Neural cell (in vitro differentiated cells): ENCODE measurements at regions not wholly inside any gene's neighbourhood (a gene's known extent, or its start where the extent isn't known, plus 50 kb on each side); places are given as distances from the start of the nearest gene placed in this dataset.

Experiments
- H2AFZ ChIP-seq: fragments of 200-600, 300-800 bp; sonication (generic), shearing (Covaris generic); 2 replicates; pipeline ENCODE4 v1.6.0; 2014; ENCODE audit warnings: low read depth, mild to moderate bottlenecking, antibody characterized with exemption, low read length, moderate library complexity
- H3F3A ChIP-seq: fragments of 200-600 bp; shearing (Covaris generic); 2 replicates; pipeline ENCODE4 v1.6.1; 2016; ENCODE audit warnings: mild to moderate bottlenecking, moderate library complexity, mixed read lengths, antibody characterized with exemption, low read length; ENCODE audit not compliant: insufficient read depth, poor library complexity, severe bottlenecking
- H3K27ac ChIP-seq: fragments of 200-600, 300-800 bp; sonication (generic), shearing (Covaris generic); 2 replicates; pipeline ENCODE4 v1.5.1; 2014; ENCODE audit warnings: mild to moderate bottlenecking, low read length, moderate library complexity
- H3K27me3 ChIP-seq: fragments of 300-800, 200-600 bp; sonication (generic), shearing (Covaris generic); 2 replicates; pipeline ENCODE4 v1.6.0; 2014; ENCODE audit warnings: mild to moderate bottlenecking, low read depth, low read length, moderate library complexity; ENCODE audit not compliant: insufficient read depth
- H3K36me3 ChIP-seq: fragments of 300-800, 200-600 bp; sonication (generic), shearing (Covaris generic); 2 replicates; pipeline ENCODE4 v1.5.1; 2014; ENCODE audit warnings: mild to moderate bottlenecking, antibody characterized with exemption, low read length, moderate library complexity; ENCODE audit not compliant: insufficient read depth
- H3K4me2 ChIP-seq: fragments of 300-800, 200-600 bp; sonication (generic), shearing (Covaris generic); 2 replicates; pipeline ENCODE4 v1.6.0; 2014; ENCODE audit warnings: mild to moderate bottlenecking, low read length
- H3K4me3 ChIP-seq: fragments of 300-800, 200-600 bp; sonication (generic), shearing (Covaris generic); 2 replicates; pipeline ENCODE4 v1.5.1; 2014; ENCODE audit warnings: mild to moderate bottlenecking, low read length, moderate library complexity
- H3K79me2 ChIP-seq: fragments of 200-600 bp; shearing (Covaris generic); replicated peaks from 2 replicates; pipeline ENCODE4 v1.6.0; 2014; ENCODE audit warnings: mild to moderate bottlenecking, low read length, moderate library complexity; ENCODE audit not compliant: insufficient read depth
- H3K9ac ChIP-seq: fragments of 300-800, 200-600 bp; sonication (generic), shearing (Covaris generic); 2 replicates; pipeline ENCODE4 v1.6.1; 2016; ENCODE audit warnings: mild to moderate bottlenecking, low read length, mixed read lengths
- H3K9me2 ChIP-seq: fragments of 200-600 bp; shearing (Covaris generic); 2 replicates; pipeline ENCODE4 v1.6.1; 2016; ENCODE audit warnings: mild to moderate bottlenecking, low read length, mixed read lengths; ENCODE audit not compliant: insufficient read depth
- H3K9me3 ChIP-seq: fragments of 200-600, 300-800 bp; sonication (generic), shearing (Covaris generic); 2 replicates; pipeline ENCODE4 v1.6.1; 2016; ENCODE audit warnings: mild to moderate bottlenecking, mixed run types, low read length, moderate library complexity, mixed read lengths
- H4K20me1 ChIP-seq: fragments of 200-600 bp; shearing (Covaris generic); 2 replicates; pipeline ENCODE4 v1.6.1; 2016; ENCODE audit warnings: mild to moderate bottlenecking, mixed run types; ENCODE audit not compliant: insufficient read depth
- EP300 ChIP-seq: fragments of 450-650 bp; conservative IDR thresholded peaks from 2 replicates; pipeline ENCODE4 v1.6.1; 2014; ENCODE audit warnings: antibody characterized with exemption, mild to moderate bottlenecking, moderate library complexity; ENCODE audit not compliant: poor library complexity, severe bottlenecking
- EZH2 ChIP-seq: fragments of 200-600, 300-800 bp; shearing (Covaris generic), sonication (generic); IDR thresholded peaks from 2 replicates; pipeline ENCODE4 v1.6.1; 2014; ENCODE audit warnings: antibody characterized with exemption, low read length, borderline replicate concordance, mild to moderate bottlenecking; ENCODE audit not compliant: insufficient read depth, poor library complexity, severe bottlenecking
- MXI1 ChIP-seq: fragments of 450-650 bp; conservative IDR thresholded peaks from 2 replicates; pipeline ENCODE4 v1.6.1; 2014; ENCODE audit warnings: antibody characterized with exemption, mild to moderate bottlenecking; ENCODE audit not compliant: poor library complexity, severe bottlenecking
- POLR2AphosphoS5 ChIP-seq: IDR thresholded peaks from 2 replicates; pipeline ENCODE4 v1.6.1; 2012
- RAD21 ChIP-seq: fragments of 450-650 bp; conservative IDR thresholded peaks from 2 replicates; pipeline ENCODE4 v1.6.1; 2014; ENCODE audit warnings: antibody characterized with exemption, mild to moderate bottlenecking, moderate library complexity
- SMC3 ChIP-seq: fragments of 450-650 bp; conservative IDR thresholded peaks from 2 replicates; pipeline ENCODE4 v1.6.1; 2014; ENCODE audit warnings: antibody characterized with exemption, mild to moderate bottlenecking, moderate library complexity; ENCODE audit not compliant: poor library complexity
- TAF1 ChIP-seq: IDR thresholded peaks from 2 replicates; pipeline ENCODE4 v1.6.1; 2012; ENCODE audit warnings: low read depth
- TF ChIP-seq, protein P1 (sequence below): IDR thresholded peaks from 2 replicates; pipeline ENCODE4 v1.6.1; 2012; ENCODE audit warnings: borderline replicate concordance
- TF ChIP-seq, protein P2 (sequence below): fragments of 450-650 bp; IDR thresholded peaks from 2 replicates; pipeline ENCODE4 v1.5.1; 2014; ENCODE audit warnings: antibody characterized with exemption, mild to moderate bottlenecking, moderate library complexity; ENCODE audit not compliant: poor library complexity, severe bottlenecking

DNA sequence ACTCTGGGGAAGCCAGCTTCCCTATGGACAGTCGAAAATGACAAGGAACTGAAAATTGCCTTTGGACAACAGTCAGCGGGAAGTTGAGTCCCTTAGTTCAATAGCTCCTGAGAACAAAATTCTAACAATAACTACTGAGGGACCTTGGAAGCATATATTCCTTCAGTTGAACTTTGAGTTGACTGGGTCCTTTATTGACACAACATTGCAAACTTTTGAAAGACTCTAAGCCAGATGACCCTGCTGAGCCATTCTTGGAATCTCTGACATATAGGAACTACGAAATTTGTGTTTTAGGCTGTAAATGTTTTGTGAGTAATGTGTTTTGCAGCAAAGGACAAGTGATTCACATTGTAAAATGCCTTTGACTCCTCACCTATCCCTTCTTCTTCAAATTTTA lies 548.8 kb upstream of the LCORL start:
- Histone ChIP-seq H3K4me3 (no peak overlapping the region), H3K9me3 (no peaks in the 10 kb centered on the region), H3K9me2 (no peaks in the 10 kb centered on the region), H3K36me3 (no peaks in the 10 kb centered on the region), H2AFZ (no peak overlapping the region), H3K27ac (no peak overlapping the region), H4K20me1 (no peaks in the 10 kb centered on the region), H3F3A (no peaks in the 10 kb centered on the region), H3K27me3 (no peaks in the 10 kb centered on the region), H3K4me2 (no peak overlapping the region), H3K9ac (no peak overlapping the region), H3K79me2 (no peaks in the 10 kb centered on the region)
- TF ChIP-seq EP300, result no peak
- TF ChIP-seq MXI1, result no peak
- TF ChIP-seq SMC3, result no peak
- TF ChIP-seq RAD21, result no peak
- TF ChIP-seq, protein P1, sequence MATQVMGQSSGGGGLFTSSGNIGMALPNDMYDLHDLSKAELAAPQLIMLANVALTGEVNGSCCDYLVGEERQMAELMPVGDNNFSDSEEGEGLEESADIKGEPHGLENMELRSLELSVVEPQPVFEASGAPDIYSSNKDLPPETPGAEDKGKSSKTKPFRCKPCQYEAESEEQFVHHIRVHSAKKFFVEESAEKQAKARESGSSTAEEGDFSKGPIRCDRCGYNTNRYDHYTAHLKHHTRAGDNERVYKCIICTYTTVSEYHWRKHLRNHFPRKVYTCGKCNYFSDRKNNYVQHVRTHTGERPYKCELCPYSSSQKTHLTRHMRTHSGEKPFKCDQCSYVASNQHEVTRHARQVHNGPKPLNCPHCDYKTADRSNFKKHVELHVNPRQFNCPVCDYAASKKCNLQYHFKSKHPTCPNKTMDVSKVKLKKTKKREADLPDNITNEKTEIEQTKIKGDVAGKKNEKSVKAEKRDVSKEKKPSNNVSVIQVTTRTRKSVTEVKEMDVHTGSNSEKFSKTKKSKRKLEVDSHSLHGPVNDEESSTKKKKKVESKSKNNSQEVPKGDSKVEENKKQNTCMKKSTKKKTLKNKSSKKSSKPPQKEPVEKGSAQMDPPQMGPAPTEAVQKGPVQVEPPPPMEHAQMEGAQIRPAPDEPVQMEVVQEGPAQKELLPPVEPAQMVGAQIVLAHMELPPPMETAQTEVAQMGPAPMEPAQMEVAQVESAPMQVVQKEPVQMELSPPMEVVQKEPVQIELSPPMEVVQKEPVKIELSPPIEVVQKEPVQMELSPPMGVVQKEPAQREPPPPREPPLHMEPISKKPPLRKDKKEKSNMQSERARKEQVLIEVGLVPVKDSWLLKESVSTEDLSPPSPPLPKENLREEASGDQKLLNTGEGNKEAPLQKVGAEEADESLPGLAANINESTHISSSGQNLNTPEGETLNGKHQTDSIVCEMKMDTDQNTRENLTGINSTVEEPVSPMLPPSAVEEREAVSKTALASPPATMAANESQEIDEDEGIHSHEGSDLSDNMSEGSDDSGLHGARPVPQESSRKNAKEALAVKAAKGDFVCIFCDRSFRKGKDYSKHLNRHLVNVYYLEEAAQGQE, result no peak
- TF ChIP-seq TAF1, result no peak
- TF ChIP-seq EZH2, result no peak
- TF ChIP-seq, protein P2, sequence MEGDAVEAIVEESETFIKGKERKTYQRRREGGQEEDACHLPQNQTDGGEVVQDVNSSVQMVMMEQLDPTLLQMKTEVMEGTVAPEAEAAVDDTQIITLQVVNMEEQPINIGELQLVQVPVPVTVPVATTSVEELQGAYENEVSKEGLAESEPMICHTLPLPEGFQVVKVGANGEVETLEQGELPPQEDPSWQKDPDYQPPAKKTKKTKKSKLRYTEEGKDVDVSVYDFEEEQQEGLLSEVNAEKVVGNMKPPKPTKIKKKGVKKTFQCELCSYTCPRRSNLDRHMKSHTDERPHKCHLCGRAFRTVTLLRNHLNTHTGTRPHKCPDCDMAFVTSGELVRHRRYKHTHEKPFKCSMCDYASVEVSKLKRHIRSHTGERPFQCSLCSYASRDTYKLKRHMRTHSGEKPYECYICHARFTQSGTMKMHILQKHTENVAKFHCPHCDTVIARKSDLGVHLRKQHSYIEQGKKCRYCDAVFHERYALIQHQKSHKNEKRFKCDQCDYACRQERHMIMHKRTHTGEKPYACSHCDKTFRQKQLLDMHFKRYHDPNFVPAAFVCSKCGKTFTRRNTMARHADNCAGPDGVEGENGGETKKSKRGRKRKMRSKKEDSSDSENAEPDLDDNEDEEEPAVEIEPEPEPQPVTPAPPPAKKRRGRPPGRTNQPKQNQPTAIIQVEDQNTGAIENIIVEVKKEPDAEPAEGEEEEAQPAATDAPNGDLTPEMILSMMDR, result no peak
- no peak for TF ChIP-seq POLR2AphosphoS5

DNA sequence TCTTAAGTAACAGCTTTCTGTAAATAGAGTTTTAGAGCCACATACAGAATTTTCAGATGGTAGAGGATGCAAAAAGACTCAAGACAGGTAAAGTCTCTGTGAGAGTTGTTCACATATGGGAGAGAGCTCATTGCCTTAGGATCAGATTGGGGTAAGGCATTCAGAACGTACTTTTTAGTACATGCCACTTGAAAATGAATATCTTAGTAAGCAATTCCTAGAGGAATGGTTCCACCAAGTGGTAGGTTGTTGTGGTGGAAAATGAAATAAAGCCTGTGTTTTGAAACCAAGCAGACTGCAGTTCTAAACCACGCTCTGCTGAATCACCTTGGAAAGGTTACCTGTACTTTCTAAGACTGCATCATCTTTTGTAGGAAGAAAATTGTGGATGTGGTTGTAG lies 547.0 kb upstream of the LCORL start:
- Histone ChIP-seq H4K20me1 (no peaks in the 10 kb centered on the region), H3K27ac (no peak overlapping the region), H3K79me2 (no peaks in the 10 kb centered on the region), H3K9me3 (no peaks in the 10 kb centered on the region), H2AFZ (no peak overlapping the region), H3K4me2 (no peak overlapping the region), H3K27me3 (no peaks in the 10 kb centered on the region), H3K9ac (no peak overlapping the region), H3K4me3 (no peak overlapping the region), H3F3A (no peaks in the 10 kb centered on the region), H3K9me2 (no peaks in the 10 kb centered on the region), H3K36me3 (no peaks in the 10 kb centered on the region)
- peak; percentile 84 for TF ChIP-seq RAD21
- peak; percentile 88 for TF ChIP-seq SMC3
- TF ChIP-seq, protein P2, result peak; percentile 76
- TF ChIP-seq, protein P1, result no peak
